Heart right ventricle (tissue), 16 donors: ENCODE measurements at regions not wholly inside any gene's neighbourhood (a gene's known extent, or its start where the extent isn't known, plus 50 kb on each side); places are given as distances from the start of the nearest gene placed in this dataset.

ENCODE experiments used
- ATAC-seq, 8 donors: fragments of 200-7000 bp; cut with Tn5 transposase; one replicate each; pipeline ENCODE4 v1.9.1; 2020; ENCODE audit warnings: mild to moderate bottlenecking in 8 of 8, moderate library complexity in 8 of 8, moderate number of reproducible peaks in 1 of 8
- DNase-seq, 2 donors: peaks; one replicate each; pipeline ENCODE4 v3.0.0-alpha.2; 2020
- H3K27ac ChIP-seq, 10 donors: fragments of 200-600 bp; sonication (generic) in 2 of 10; one replicate each; pipeline versions ENCODE4 v1.5.0 to v1.8.0; 2020 to 2022; ENCODE audit warnings: mild to moderate bottlenecking in 3 of 10
- H3K27me3 ChIP-seq, 7 donors: fragments of 200-600 bp; one replicate each; pipeline ENCODE4 v1.8.0; 2021 to 2022; ENCODE audit warnings: mild to moderate bottlenecking in 2 of 7
- H3K36me3 ChIP-seq, 9 donors: fragments of 200-600 bp; sonication (generic) in 1 of 9; one replicate each; pipeline versions ENCODE4 v1.5.0 to v1.8.0; 2020 to 2022; ENCODE audit warnings: mild to moderate bottlenecking in 2 of 9
- H3K4me1 ChIP-seq, 9 donors: fragments of 200-600 bp; sonication (generic) in 1 of 9; one replicate each; pipeline versions ENCODE4 v1.5.0 to v1.8.0; 2020 to 2022; ENCODE audit warnings: mild to moderate bottlenecking in 4 of 9
- H3K4me3 ChIP-seq, 10 donors: fragments of 200-600 bp; sonication (generic) in 2 of 10; one replicate each; pipeline versions ENCODE4 v1.5.0 to v1.8.0; 2020 to 2022; ENCODE audit warnings: mild to moderate bottlenecking in 7 of 10, moderate library complexity in 2 of 10
- H3K9me3 ChIP-seq, 11 donors: fragments of 200-600 bp in 10 of 11; sonication (generic) in 2 of 11; one replicate each; pipeline versions ENCODE4 v1.5.0 to v1.8.0; 2013 to 2022; ENCODE audit warnings: mild to moderate bottlenecking in 2 of 11, control low read depth in 1 of 11, moderate library complexity in 1 of 11
- WGBS, 2 donors: extraction: QIAGEN DNeasy Blood & Tissue Kit; methylation state at CpG; one replicate each; pipeline ENCODE4 v1.1.7; 2013; ENCODE audit warnings: inconsistent platforms in 1 of 2; 5-methylcytosine and 5-hydroxymethylcytosine counted together
- intact Hi-C, 10 donors: fragments of 100-400 bp; cut with DNase I; formaldehyde crosslinking; loops; one replicate each; pipeline versions ENCODE4 v1.11.1 to v1.14.2; 2022
- TF ChIP-seq, protein P1 (sequence below), 9 donors: fragments of 200-600 bp; sonication (generic) in 2 of 9; IDR thresholded peaks; one replicate each; pipeline versions ENCODE4 v1.5.0 to v1.8.0; 2021 to 2022; ENCODE audit warnings: antibody characterized with exemption in 9 of 9, mild to moderate bottlenecking in 5 of 9, moderate library complexity in 1 of 9
- donor health status: Arrhythmogenic right ventricular cardiomyopathy.
- donor health status: ischemic (EF 13 %, LVEDD 7.1; RV severe dilation, severe dysfunction).
- donor health status: healthy with polysubstance abuse.
- donor health status: DM: no; HTN: yes; CAD: no.
- donor health status: DM: no; HTN: no; CAD: no.
- donor health status: ischemic (EF 25% LVEDD 6.9; RV normal size, moderate dysfunction).
- donor health status: ischemic (EF 25% LVEDD 5.7; RV mildly dilated, moderate dysfunction).
- donor health status: healthy.
- donor health status: DM: yes; HTN: yes; CAD: no.
- donor health status: Ischemic cardiomyopathy.
- donor health status: ischemic (EF 35%, LVEDD 5.7; RV mildly dilated, moderate dysfunction).
- donor health status: nonischemic (EF 11% LVEDD 7.7; RV severe dilation, severe dysfunction).
- donor health status: DM: yes; HTN: yes; CAD: no.
- donor health status: PGD.
- donor health status: ischemic (EF 29% LVEDD 5.4; RV normal size, mild dysfunction).
- donor health status: nonischemic (EF 23%, LVEDD 6.1; RV moderate dilation, normal function).

DNA sequence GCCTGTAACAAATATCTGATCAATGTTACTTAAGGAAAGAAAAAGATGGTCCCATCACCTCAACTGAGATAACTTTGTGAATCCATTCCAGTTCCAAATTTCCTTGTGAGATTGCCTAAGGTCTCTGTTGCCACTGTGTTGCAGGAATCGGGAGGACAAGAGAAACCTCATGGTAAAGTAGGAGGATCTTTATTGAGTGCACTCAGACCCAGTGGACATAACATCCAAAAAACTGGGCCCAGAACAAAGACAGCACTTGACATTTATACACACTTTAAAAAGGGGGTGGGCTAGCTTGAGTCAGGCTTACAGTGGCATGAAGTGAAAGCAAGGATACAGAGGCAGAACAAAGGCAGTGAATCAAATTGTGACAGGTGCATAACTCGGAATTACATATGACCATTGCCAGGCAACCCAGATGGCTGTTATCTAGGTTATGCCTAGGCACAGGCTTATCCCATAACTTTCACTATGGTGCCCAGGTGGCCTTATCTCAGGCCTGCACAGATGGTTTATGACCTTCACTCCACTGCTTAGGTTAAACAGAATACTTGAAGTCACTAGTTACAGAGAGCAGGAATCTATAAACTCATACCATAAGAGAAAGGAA, 459.4 kb upstream of the PCDH20 start:
- no peak overlapping the region for H3K4me3 ChIP-seq
- H3K4me1 ChIP-seq, result no peaks in the 10 kb centered on the region
- no peaks in the 10 kb centered on the region for H3K36me3 ChIP-seq
- TF ChIP-seq, protein P1, sequence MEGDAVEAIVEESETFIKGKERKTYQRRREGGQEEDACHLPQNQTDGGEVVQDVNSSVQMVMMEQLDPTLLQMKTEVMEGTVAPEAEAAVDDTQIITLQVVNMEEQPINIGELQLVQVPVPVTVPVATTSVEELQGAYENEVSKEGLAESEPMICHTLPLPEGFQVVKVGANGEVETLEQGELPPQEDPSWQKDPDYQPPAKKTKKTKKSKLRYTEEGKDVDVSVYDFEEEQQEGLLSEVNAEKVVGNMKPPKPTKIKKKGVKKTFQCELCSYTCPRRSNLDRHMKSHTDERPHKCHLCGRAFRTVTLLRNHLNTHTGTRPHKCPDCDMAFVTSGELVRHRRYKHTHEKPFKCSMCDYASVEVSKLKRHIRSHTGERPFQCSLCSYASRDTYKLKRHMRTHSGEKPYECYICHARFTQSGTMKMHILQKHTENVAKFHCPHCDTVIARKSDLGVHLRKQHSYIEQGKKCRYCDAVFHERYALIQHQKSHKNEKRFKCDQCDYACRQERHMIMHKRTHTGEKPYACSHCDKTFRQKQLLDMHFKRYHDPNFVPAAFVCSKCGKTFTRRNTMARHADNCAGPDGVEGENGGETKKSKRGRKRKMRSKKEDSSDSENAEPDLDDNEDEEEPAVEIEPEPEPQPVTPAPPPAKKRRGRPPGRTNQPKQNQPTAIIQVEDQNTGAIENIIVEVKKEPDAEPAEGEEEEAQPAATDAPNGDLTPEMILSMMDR (IDR thresholded peaks at IDR 0.05), result no peak
- WGBS, 2 donors, result 67 to 76% methylated on average over 2 of the region's 2 CpGs
- no peak for ATAC-seq
- no peaks in the 10 kb centered on the region for H3K27me3 ChIP-seq
- no peak overlapping the region for H3K27ac ChIP-seq
- peaks cover 0 to 51% (median 5%) of the 10 kb centered on the region in 11 donors for H3K9me3 ChIP-seq
- DNase-seq, result no peak
- intact Hi-C loops, result no loop called here

- ATAC-seq (no peak), DNase-seq (no peak)
- Histone ChIP-seq H3K27me3 (no peaks in the 10 kb centered on the region), H3K4me3 (no peak overlapping the region), H3K4me1 (no peaks in the 10 kb centered on the region), H3K27ac (no peak overlapping the region), H3K9me3 (peaks cover 0 to 53% (median 3%) of the 10 kb centered on the region in 11 donors), H3K36me3 (no peaks in the 10 kb centered on the region)
- TF ChIP-seq, protein P1 (IDR thresholded peaks at IDR 0.05), result no peak
- intact Hi-C loops, result no loop called here
These were observed 458.1 kb upstream of the PCDH20 start for GRCh38 chr13:61873717-61874116.

GRCh38 chr13:61857198-61857597, 441.5 kb upstream of the PCDH20 start:
- H3K9me3 ChIP-seq, result peaks cover 0 to 21% (median 0%) of the 10 kb centered on the region in 11 donors
- TF ChIP-seq, protein P1 (IDR thresholded peaks at IDR 0.05), result no peak
- no peak overlapping the region for H3K27ac ChIP-seq
- H3K27me3 ChIP-seq, result no peaks in the 10 kb centered on the region
- no peak overlapping the region for H3K4me3 ChIP-seq
- no peak for DNase-seq
- ATAC-seq, result no peak
- intact Hi-C loops, result no loop called here
- no peaks in the 10 kb centered on the region for H3K4me1 ChIP-seq
- H3K36me3 ChIP-seq, result no peaks in the 10 kb centered on the region
- WGBS, 2 donors, result 75 to 89% methylated on average over 3 of the region's 3 CpGs

DNA sequence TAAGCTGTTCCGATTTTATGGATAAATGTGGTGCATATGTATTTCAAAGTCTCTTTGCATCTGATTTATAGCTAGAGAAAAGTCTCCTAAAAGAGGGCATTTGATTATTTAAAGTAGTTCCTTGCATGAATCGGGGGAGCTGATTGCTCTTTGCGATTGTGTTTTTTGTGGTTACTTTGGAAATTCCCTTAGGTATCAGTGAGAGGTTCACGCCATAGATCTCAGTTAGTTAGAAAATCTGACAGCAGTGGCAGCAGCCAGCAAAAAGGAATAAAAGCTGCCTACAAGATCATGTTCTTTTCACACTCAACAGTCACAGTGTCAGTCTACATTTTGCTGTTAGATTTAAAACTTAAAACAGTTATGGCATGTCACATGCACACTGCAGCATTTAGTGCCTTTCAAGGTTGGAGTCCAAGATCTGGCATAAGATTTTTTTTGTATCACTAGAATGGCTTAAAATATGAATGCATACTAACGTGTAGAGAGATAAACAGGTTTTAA, 436.5 kb upstream of the PCDH20 start:
- ATAC-seq, result no peak
- no peaks in the 10 kb centered on the region for H3K4me1 ChIP-seq
- H3K36me3 ChIP-seq, result no peaks in the 10 kb centered on the region
- no peaks in the 10 kb centered on the region for H3K27me3 ChIP-seq
- TF ChIP-seq, protein P1 (IDR thresholded peaks at IDR 0.05), result no peak
- WGBS, 2 donors, result 74 to 83% methylated on average over 5 of the region's 5 CpGs
- H3K27ac ChIP-seq, result no peak overlapping the region
- no peak overlapping the region for H3K4me3 ChIP-seq
- intact Hi-C loops, result no loop called here
- H3K9me3 ChIP-seq, result peaks cover 0 to 7% (median 0%) of the 10 kb centered on the region in 11 donors
- no peak for DNase-seq
